ENCODE measurements at regions not wholly inside any gene's neighbourhood (a gene's known extent, or its start where the extent isn't known, plus 50 kb on each side); places are given as distances from the start of the nearest gene placed in this dataset.

DNA sequence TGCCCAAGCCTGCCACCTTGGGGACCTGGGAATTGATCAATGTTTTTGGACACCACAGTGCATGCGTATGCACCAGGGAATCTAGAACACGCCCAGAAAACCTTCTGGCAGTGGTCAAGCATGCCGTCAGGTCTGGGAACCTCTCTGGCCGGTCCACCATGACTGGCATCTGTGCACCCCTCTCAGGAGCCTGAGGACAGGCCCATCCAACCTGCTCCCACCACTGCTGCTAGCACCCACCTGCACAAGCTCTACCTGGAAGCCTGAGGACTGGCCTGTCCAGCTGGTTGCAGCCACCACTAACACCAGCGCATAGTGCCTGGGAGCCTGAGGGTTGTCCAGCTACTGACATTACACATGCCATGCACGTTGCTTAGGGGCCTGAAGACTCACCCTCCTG, 162.1 kb upstream of the GALNTL6 start:
- Histone ChIP-seq H3K36me3 (ENCODE audit: control insufficient read depth in 1 of 2, insufficient read depth in 2 of 2, low read length in 2 of 2) (no peaks in the 10 kb centered on the region), H4K91ac (ENCODE audit: low read depth, low read length) (no peak overlapping the region), H2BK5ac (ENCODE audit: low read depth, low read length, poor library complexity) (no peak overlapping the region), H2AK5ac (ENCODE audit: low read length) (no peak overlapping the region), H3K79me2 (ENCODE audit: control insufficient read depth, insufficient read depth, low read length, poor library complexity) (no peaks in the 10 kb centered on the region), H3K9ac (ENCODE audit: low read length) (no peak overlapping the region), H3K14ac (ENCODE audit: low read length) (no peak overlapping the region), H3K79me1 (ENCODE audit: low read length) (no peaks in the 10 kb centered on the region), H3K23ac (ENCODE audit: low read length) (no peak overlapping the region), H3K18ac (ENCODE audit: low read length) (no peak overlapping the region), H2BK12ac (ENCODE audit: low read length) (no peak overlapping the region), H2BK120ac (ENCODE audit: insufficient read depth, low read length, poor library complexity) (no peak overlapping the region), H3K9me3 (ENCODE audit: insufficient read depth, low read depth, low read length) (no peaks in the 10 kb centered on the region), H4K8ac (ENCODE audit: low read depth, low read length) (no peak overlapping the region), H4K12ac (ENCODE audit: low read depth, low read length) (no peak overlapping the region), H3K27me3 (ENCODE audit: insufficient read depth, low read length) (no peaks in the 10 kb centered on the region), H3K4me3 (ENCODE audit: low read depth, low read length) (no peak overlapping the region), H3K4me2 (ENCODE audit: low read length) (no peak overlapping the region), H2AFZ (ENCODE audit: insufficient read depth, low read length, poor library complexity) (no peak overlapping the region), H3K27ac (ENCODE audit: low read depth, low read length) (no peak overlapping the region), H3K4me1 (ENCODE audit: control insufficient read depth in 1 of 2, insufficient read depth in 2 of 2, low read length in 2 of 2) (no peaks in the 10 kb centered on the region), H3K4ac (ENCODE audit: low read depth, low read length) (no peak overlapping the region)
- WGBS (ENCODE audit: extremely low coverage, insufficient coverage, insufficient read length): no CpG with 5 or more reads among the region's 6 CpGs
- no peak for DNase-seq

DNA sequence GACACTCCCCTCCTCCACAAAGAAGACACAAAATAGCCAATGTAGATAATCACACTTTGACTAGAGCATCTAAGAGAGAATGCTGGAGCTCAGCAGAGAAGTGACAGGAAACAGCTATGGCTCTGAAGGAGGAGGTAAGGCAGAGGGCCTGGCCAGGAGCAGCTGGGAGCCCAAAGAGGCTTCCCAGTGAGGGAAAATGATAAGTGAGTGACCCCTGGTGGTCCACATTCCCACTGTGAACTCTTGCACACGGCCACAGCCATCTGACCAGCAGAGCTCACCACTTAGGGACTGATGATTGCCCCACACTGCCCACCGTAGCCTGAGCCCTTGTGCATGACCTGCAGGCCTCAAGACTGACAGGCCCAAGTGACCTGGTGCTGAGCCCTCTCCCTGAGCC, 162.7 kb upstream of the GALNTL6 start:
- no peaks in the 10 kb centered on the region for H3K79me1 ChIP-seq (ENCODE audit: low read length)
- no peaks in the 10 kb centered on the region for H3K79me2 ChIP-seq (ENCODE audit: control insufficient read depth, insufficient read depth, low read length, poor library complexity)
- H3K27me3 ChIP-seq (ENCODE audit: insufficient read depth, low read length): no peaks in the 10 kb centered on the region
- H3K23ac ChIP-seq (ENCODE audit: low read length): no peak overlapping the region
- H3K36me3 ChIP-seq (ENCODE audit: control insufficient read depth in 1 of 2, insufficient read depth in 2 of 2, low read length in 2 of 2): no peaks in the 10 kb centered on the region
- H4K12ac ChIP-seq (ENCODE audit: low read depth, low read length): no peak overlapping the region
- WGBS (ENCODE audit: extremely low coverage, insufficient coverage, insufficient read length): no CpG with 5 or more reads among the region's 2 CpGs
- no peak for DNase-seq
- H2BK5ac ChIP-seq (ENCODE audit: low read depth, low read length, poor library complexity): no peak overlapping the region
- no peak overlapping the region for H3K4ac ChIP-seq (ENCODE audit: low read depth, low read length)
- no peak overlapping the region for H3K27ac ChIP-seq (ENCODE audit: low read depth, low read length)
- H2BK12ac ChIP-seq (ENCODE audit: low read length): no peak overlapping the region
- no peak overlapping the region for H2AK5ac ChIP-seq (ENCODE audit: low read length)
- H3K14ac ChIP-seq (ENCODE audit: low read length): no peak overlapping the region
- H2BK120ac ChIP-seq (ENCODE audit: insufficient read depth, low read length, poor library complexity): no peak overlapping the region
- H2AFZ ChIP-seq (ENCODE audit: insufficient read depth, low read length, poor library complexity): no peak overlapping the region
- H4K91ac ChIP-seq (ENCODE audit: low read depth, low read length): no peak overlapping the region
- H3K4me2 ChIP-seq (ENCODE audit: low read length): no peak overlapping the region
- no peak overlapping the region for H3K4me3 ChIP-seq (ENCODE audit: low read depth, low read length)
- H3K18ac ChIP-seq (ENCODE audit: low read length): no peak overlapping the region
- no peaks in the 10 kb centered on the region for H3K9me3 ChIP-seq (ENCODE audit: insufficient read depth, low read depth, low read length)
- H3K4me1 ChIP-seq (ENCODE audit: control insufficient read depth in 1 of 2, insufficient read depth in 2 of 2, low read length in 2 of 2): no peaks in the 10 kb centered on the region
- H3K9ac ChIP-seq (ENCODE audit: low read length): no peak overlapping the region
- no peak overlapping the region for H4K8ac ChIP-seq (ENCODE audit: low read depth, low read length)

DNA sequence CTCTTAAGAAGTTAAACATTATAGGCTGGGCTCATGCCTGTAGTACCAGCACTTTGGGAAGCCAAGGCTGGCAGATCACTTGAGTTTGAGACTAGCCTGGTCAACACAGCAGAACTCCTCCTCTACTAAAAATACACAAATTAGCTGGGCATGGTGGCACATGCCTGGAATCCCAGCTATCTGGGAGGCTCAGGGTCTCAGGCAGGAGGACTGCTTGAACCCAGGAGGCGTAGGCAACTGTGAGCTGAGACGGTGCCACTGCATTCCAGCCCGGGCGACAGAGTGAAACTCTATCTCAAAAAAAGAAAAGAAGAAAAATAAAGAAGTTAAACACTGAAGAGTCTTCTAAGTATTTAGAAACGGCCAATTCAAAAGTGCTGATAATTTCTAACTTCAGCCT, 164.3 kb upstream of the GALNTL6 start:
- H3K4me1 ChIP-seq (ENCODE audit: control insufficient read depth in 1 of 2, insufficient read depth in 2 of 2, low read length in 2 of 2): peaks cover 0 to 3% of the 10 kb centered on the region in 2 experiments
- no peak overlapping the region for H4K12ac ChIP-seq (ENCODE audit: low read depth, low read length)
- H3K9ac ChIP-seq (ENCODE audit: low read length): no peak overlapping the region
- no peak overlapping the region for H3K4me2 ChIP-seq (ENCODE audit: low read length)
- no peak overlapping the region for H3K18ac ChIP-seq (ENCODE audit: low read length)
- WGBS (ENCODE audit: extremely low coverage, insufficient coverage, insufficient read length): no CpG with 5 or more reads among the region's 5 CpGs
- no peaks in the 10 kb centered on the region for H3K79me1 ChIP-seq (ENCODE audit: low read length)
- H2BK120ac ChIP-seq (ENCODE audit: insufficient read depth, low read length, poor library complexity): no peak overlapping the region
- H2BK12ac ChIP-seq (ENCODE audit: low read length): no peak overlapping the region
- H2AFZ ChIP-seq (ENCODE audit: insufficient read depth, low read length, poor library complexity): no peak overlapping the region
- no peak overlapping the region for H2AK5ac ChIP-seq (ENCODE audit: low read length)
- H4K8ac ChIP-seq (ENCODE audit: low read depth, low read length): no peak overlapping the region
- H3K4me3 ChIP-seq (ENCODE audit: low read depth, low read length): no peak overlapping the region
- H3K36me3 ChIP-seq (ENCODE audit: control insufficient read depth in 1 of 2, insufficient read depth in 2 of 2, low read length in 2 of 2): no peaks in the 10 kb centered on the region
- no peak overlapping the region for H3K14ac ChIP-seq (ENCODE audit: low read length)
- no peaks in the 10 kb centered on the region for H3K27me3 ChIP-seq (ENCODE audit: insufficient read depth, low read length)
- no peak overlapping the region for H3K4ac ChIP-seq (ENCODE audit: low read depth, low read length)
- DNase-seq: no peak
- H3K27ac ChIP-seq (ENCODE audit: low read depth, low read length): no peak overlapping the region
- H2BK5ac ChIP-seq (ENCODE audit: low read depth, low read length, poor library complexity): no peak overlapping the region
- no peak overlapping the region for H4K91ac ChIP-seq (ENCODE audit: low read depth, low read length)
- H3K23ac ChIP-seq (ENCODE audit: low read length): no peak overlapping the region
- H3K9me3 ChIP-seq (ENCODE audit: insufficient read depth, low read depth, low read length): no peaks in the 10 kb centered on the region
- H3K79me2 ChIP-seq (ENCODE audit: control insufficient read depth, insufficient read depth, low read length, poor library complexity): no peaks in the 10 kb centered on the region

DNA sequence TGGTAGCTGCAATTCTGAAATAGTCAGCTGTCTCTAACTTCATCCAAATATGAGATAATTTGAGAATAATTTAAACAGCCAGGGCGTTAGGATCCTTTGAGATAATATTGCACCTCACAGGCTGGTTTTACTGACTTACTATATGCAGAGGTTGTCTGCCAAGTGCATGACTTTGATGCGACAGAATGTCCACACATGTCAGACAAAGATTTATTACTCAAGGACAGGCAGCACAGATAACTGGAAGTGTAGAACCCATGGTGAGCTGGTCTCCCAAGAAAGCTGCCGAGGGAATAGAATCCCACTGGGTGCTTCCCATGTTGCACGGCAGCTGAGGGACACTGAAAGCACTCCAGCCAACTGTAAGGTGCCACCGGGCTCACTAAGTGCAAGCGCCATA, 166.2 kb upstream of the GALNTL6 start:
- no peaks in the 10 kb centered on the region for H3K9me3 ChIP-seq (ENCODE audit: insufficient read depth, low read depth, low read length)
- no peak overlapping the region for H2BK5ac ChIP-seq (ENCODE audit: low read depth, low read length, poor library complexity)
- peaks cover 0 to 5% of the 10 kb centered on the region in 2 experiments for H3K4me1 ChIP-seq (ENCODE audit: control insufficient read depth in 1 of 2, insufficient read depth in 2 of 2, low read length in 2 of 2)
- no peak overlapping the region for H4K8ac ChIP-seq (ENCODE audit: low read depth, low read length)
- H3K14ac ChIP-seq (ENCODE audit: low read length): no peak overlapping the region
- H2AFZ ChIP-seq (ENCODE audit: insufficient read depth, low read length, poor library complexity): no peak overlapping the region
- no peak overlapping the region for H3K27ac ChIP-seq (ENCODE audit: low read depth, low read length)
- no peaks in the 10 kb centered on the region for H3K79me1 ChIP-seq (ENCODE audit: low read length)
- H3K36me3 ChIP-seq (ENCODE audit: control insufficient read depth in 1 of 2, insufficient read depth in 2 of 2, low read length in 2 of 2): no peaks in the 10 kb centered on the region
- H3K4me3 ChIP-seq (ENCODE audit: low read depth, low read length): no peak overlapping the region
- H3K9ac ChIP-seq (ENCODE audit: low read length): no peak overlapping the region
- WGBS (ENCODE audit: extremely low coverage, insufficient coverage, insufficient read length): no CpG with 5 or more reads among the region's 6 CpGs
- H3K4ac ChIP-seq (ENCODE audit: low read depth, low read length): no peak overlapping the region
- H3K79me2 ChIP-seq (ENCODE audit: control insufficient read depth, insufficient read depth, low read length, poor library complexity): no peaks in the 10 kb centered on the region
- no peak overlapping the region for H3K23ac ChIP-seq (ENCODE audit: low read length)
- DNase-seq: no peak
- H3K4me2 ChIP-seq (ENCODE audit: low read length): no peak overlapping the region
- no peak overlapping the region for H2BK120ac ChIP-seq (ENCODE audit: insufficient read depth, low read length, poor library complexity)
- no peak overlapping the region for H2BK12ac ChIP-seq (ENCODE audit: low read length)
- no peaks in the 10 kb centered on the region for H3K27me3 ChIP-seq (ENCODE audit: insufficient read depth, low read length)
- no peak overlapping the region for H4K91ac ChIP-seq (ENCODE audit: low read depth, low read length)
- H4K12ac ChIP-seq (ENCODE audit: low read depth, low read length): no peak overlapping the region
- H2AK5ac ChIP-seq (ENCODE audit: low read length): no peak overlapping the region
- no peak overlapping the region for H3K18ac ChIP-seq (ENCODE audit: low read length)
